GM19025 (cell line): ENCODE measurements at regions not wholly inside any gene's neighbourhood (a gene's known extent, or its start where the extent isn't known, plus 50 kb on each side); places are given as distances from the start of the nearest gene placed in this dataset.

Experiments used
- ATAC-seq: cut with Tn5 transposase; IDR thresholded peaks from one replicate; pipeline ENCODE4 v1.9.1; 2021; ENCODE audit warnings: mild to moderate bottlenecking, low read depth, moderate library complexity; ENCODE audit not compliant: unreplicated experiment

GRCh38 chr19:30207357-30207756 lies 164.8 kb upstream of the ZNF536 start:
- no peak for ATAC-seq

GRCh38 chr19:30208436-30209060 lies 163.6 kb upstream of the ZNF536 start:
- ATAC-seq = no peak

- no peak for ATAC-seq
Observed at GRCh38 chr19:30209617-30210600, 162.3 kb upstream of the ZNF536 start.

- ATAC-seq = no peak
Observed at GRCh38 chr19:30212574-30212973, 159.6 kb upstream of the ZNF536 start.

GRCh38 chr19:30214651-30215051 lies 157.5 kb upstream of the ZNF536 start:
- no peak for ATAC-seq

GRCh38 chr19:30215248-30215647 lies 156.9 kb upstream of the ZNF536 start:
- ATAC-seq = no peak

GRCh38 chr19:30216453-30216852 lies 155.7 kb upstream of the ZNF536 start:
- ATAC-seq = no peak

GRCh38 chr19:30217461-30217860 lies 154.7 kb upstream of the ZNF536 start:
- ATAC-seq = no peak

GRCh38 chr19:30219702-30220101 lies 152.5 kb upstream of the ZNF536 start:
- ATAC-seq = no peak

- ATAC-seq = no peak
Observed at GRCh38 chr19:30221176-30221575, 151.0 kb upstream of the ZNF536 start.

GRCh38 chr19:30222428-30222873 lies 149.7 kb upstream of the ZNF536 start:
- ATAC-seq = no peak

- ATAC-seq = no peak
Observed at GRCh38 chr19:30222992-30223865, 149.0 kb upstream of the ZNF536 start.

- ATAC-seq = no peak
Observed at GRCh38 chr19:30223866-30224688, 148.1 kb upstream of the ZNF536 start.

GRCh38 chr19:30224689-30225606 lies 147.2 kb upstream of the ZNF536 start:
- no peak for ATAC-seq

GRCh38 chr19:30225676-30226463 lies 146.3 kb upstream of the ZNF536 start:
- ATAC-seq = no peak

- ATAC-seq = no peak
Observed at GRCh38 chr19:30226464-30227011, 145.6 kb upstream of the ZNF536 start.

- ATAC-seq = peak; percentile 27
Observed at GRCh38 chr19:30227012-30227621, 145.1 kb upstream of the ZNF536 start.
